Neural progenitor cell (in vitro differentiated cells): ENCODE measurements at regions not wholly inside any gene's neighbourhood (a gene's known extent, or its start where the extent isn't known, plus 50 kb on each side); places are given as distances from the start of the nearest gene placed in this dataset.

Source experiments
- DNase-seq: peaks from one replicate; pipeline ENCODE4 v3.0.0-alpha.2; 2016; ENCODE audit warnings: low spot score
- H2AFZ ChIP-seq: fragments of 200-600 bp; sonication (generic); replicated peaks from 2 replicates; pipeline ENCODE4 v1.6.1; 2016; ENCODE audit warnings: antibody characterized with exemption
- H3F3A ChIP-seq: fragments of 200-600 bp; sonication (generic); 2 replicates; pipeline ENCODE4 v1.6.1; 2016; ENCODE audit warnings: antibody characterized with exemption, low read depth
- H3K27ac ChIP-seq: fragments of 200-600 bp; sonication (generic); 2 replicates; pipeline ENCODE4 v1.5.1; 2016; ENCODE audit warnings: mild to moderate bottlenecking
- H3K27me3 ChIP-seq: fragments of 200-600 bp; sonication (generic); 2 replicates; pipeline ENCODE4 v1.6.1; 2016; ENCODE audit warnings: mild to moderate bottlenecking, moderate library complexity
- H3K36me3 ChIP-seq: fragments of 200-600 bp; sonication (generic); 2 replicates; pipeline ENCODE4 v1.5.1; 2016
- H3K4me1 ChIP-seq: fragments of 200-600 bp; sonication (generic); 2 replicates; pipeline ENCODE4 v1.6.1; 2016; ENCODE audit warnings: mixed run types
- H3K4me2 ChIP-seq: fragments of 200-600 bp; sonication (generic); 2 replicates; pipeline ENCODE4 v1.6.1; 2016
- H3K4me3 ChIP-seq: fragments of 200-600 bp; sonication (generic); 2 replicates; pipeline ENCODE4 v1.5.1; 2016
- H3K79me2 ChIP-seq: fragments of 200-600 bp; sonication (generic); 2 replicates; pipeline ENCODE4 v1.6.1; 2016; ENCODE audit warnings: low read depth
- H3K9ac ChIP-seq: fragments of 200-600 bp; sonication (generic); 2 replicates; pipeline ENCODE4 v1.6.1; 2016
- H3K9me3 ChIP-seq: fragments of 200-600 bp; sonication (generic); 2 replicates; pipeline ENCODE4 v1.5.1; 2016; ENCODE audit warnings: low read depth
- H4K20me1 ChIP-seq: fragments of 200-600 bp; sonication (generic); 2 replicates; pipeline ENCODE4 v1.6.1; 2016; ENCODE audit warnings: low read depth
- H3K27ac Mint-ChIP-seq: 3 replicates; pipeline ENCODE4 v1.8.0; 2021; ENCODE audit warnings: mixed read lengths
- H3K27me3 Mint-ChIP-seq: 2 replicates; pipeline ENCODE4 v1.8.0; 2022; ENCODE audit warnings: low read depth, mild to moderate bottlenecking, inconsistent platforms, moderate library complexity, mixed read lengths; ENCODE audit not compliant: insufficient read depth
- H3K36me3 Mint-ChIP-seq: 3 replicates; pipeline ENCODE4 v1.8.0; 2021; ENCODE audit warnings: mixed read lengths
- H3K4me1 Mint-ChIP-seq: 3 replicates; pipeline ENCODE4 v1.8.0; 2021; ENCODE audit warnings: mixed read lengths
- H3K4me3 Mint-ChIP-seq: 3 replicates; pipeline ENCODE4 v1.8.0; 2021; ENCODE audit warnings: mild to moderate bottlenecking, moderate library complexity, mixed read lengths
- H3K9me3 Mint-ChIP-seq: 3 replicates; pipeline ENCODE4 v1.8.0; 2020; ENCODE audit warnings: mixed read lengths
- EZH2 ChIP-seq: fragments of 200-600 bp; sonication (generic); IDR thresholded peaks from 2 replicates; pipeline ENCODE4 v1.6.1; 2017; ENCODE audit warnings: antibody characterized with exemption, mild to moderate bottlenecking, moderate library complexity
- EZH2phosphoT487 ChIP-seq: fragments of 200-600 bp; sonication (generic); IDR thresholded peaks from 2 replicates; pipeline ENCODE4 v1.6.1; 2017; ENCODE audit warnings: antibody characterized with exemption
- TF ChIP-seq, protein P1 (sequence below): fragments of 200-600 bp; sonication (generic); IDR thresholded peaks from 2 replicates; pipeline ENCODE4 v1.5.1; 2017; ENCODE audit warnings: antibody characterized with exemption, mild to moderate bottlenecking

DNA sequence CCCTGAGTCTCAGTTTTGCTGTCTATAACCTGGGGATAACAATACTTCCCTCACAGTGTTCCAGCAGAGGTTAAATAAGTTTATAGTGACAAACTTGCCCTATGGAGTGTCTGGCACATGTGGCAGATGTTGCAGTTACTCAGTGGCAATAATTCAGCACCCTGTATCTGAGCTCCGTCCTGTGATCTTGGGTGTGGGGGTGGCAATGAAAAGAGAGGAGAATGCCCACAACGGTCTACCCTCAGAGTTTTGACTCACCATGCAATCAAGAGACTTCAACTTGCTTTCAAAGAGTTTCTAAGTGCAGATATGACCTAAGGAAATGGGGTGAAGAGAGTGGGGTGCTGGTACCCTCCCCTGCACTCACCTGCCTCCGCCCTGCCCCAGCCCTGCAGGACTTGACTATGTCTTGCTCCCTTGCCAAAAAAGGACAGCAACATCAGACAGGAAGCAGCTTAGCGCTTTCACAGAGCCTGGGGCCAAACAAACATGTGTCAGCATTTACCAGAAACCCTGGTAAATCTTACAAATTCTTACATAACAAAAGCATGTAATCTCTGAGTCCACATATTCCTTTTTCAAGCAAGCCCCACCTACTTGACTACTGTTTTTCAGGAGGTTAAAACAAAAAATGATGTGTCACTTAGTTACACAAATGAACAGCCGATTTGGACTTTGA is 185.1 kb upstream of the CAMK1G start:
- Mint-ChIP-seq H3K9me3 (no peaks in the 10 kb centered on the region), H3K27ac (no peak overlapping the region), H3K36me3 (no peaks in the 10 kb centered on the region), H3K4me3 (no peak overlapping the region), H3K27me3 (peaks cover 3% of the 10 kb centered on the region), H3K4me1 (peaks cover 10% of the 10 kb centered on the region)
- Histone ChIP-seq H3K36me3 (no peaks in the 10 kb centered on the region), H4K20me1 (no peaks in the 10 kb centered on the region), H3F3A (no peaks in the 10 kb centered on the region), H3K79me2 (no peaks in the 10 kb centered on the region), H2AFZ (no peak overlapping the region), H3K4me2 (no peak overlapping the region), H3K4me3 (no peak overlapping the region), H3K27ac (no peak overlapping the region), H3K9ac (no peak overlapping the region), H3K9me3 (no peaks in the 10 kb centered on the region), H3K27me3 (no peaks in the 10 kb centered on the region), H3K4me1 (no peaks in the 10 kb centered on the region)
- no peak for DNase-seq
- TF ChIP-seq EZH2: no peak
- TF ChIP-seq, protein P1, sequence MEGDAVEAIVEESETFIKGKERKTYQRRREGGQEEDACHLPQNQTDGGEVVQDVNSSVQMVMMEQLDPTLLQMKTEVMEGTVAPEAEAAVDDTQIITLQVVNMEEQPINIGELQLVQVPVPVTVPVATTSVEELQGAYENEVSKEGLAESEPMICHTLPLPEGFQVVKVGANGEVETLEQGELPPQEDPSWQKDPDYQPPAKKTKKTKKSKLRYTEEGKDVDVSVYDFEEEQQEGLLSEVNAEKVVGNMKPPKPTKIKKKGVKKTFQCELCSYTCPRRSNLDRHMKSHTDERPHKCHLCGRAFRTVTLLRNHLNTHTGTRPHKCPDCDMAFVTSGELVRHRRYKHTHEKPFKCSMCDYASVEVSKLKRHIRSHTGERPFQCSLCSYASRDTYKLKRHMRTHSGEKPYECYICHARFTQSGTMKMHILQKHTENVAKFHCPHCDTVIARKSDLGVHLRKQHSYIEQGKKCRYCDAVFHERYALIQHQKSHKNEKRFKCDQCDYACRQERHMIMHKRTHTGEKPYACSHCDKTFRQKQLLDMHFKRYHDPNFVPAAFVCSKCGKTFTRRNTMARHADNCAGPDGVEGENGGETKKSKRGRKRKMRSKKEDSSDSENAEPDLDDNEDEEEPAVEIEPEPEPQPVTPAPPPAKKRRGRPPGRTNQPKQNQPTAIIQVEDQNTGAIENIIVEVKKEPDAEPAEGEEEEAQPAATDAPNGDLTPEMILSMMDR: no peak
- no peak for TF ChIP-seq EZH2phosphoT487

DNA sequence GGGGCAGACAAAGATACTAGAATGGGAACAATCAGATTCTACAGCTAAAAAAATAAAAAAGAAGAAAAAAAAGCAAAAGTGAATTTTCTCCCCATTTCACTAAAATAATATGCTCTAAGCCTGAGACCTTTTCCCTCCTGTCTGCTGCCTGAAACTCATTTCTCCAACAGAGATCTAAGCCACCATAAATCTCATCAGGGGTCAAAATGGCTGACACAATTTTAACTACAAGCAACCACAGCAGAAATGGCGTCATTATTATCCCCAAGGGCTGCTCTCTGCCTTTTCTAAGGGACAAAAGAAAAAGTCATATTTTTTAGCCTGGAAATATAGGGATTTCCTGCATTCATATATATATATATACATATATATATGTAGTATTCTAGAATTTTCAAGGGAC is 183.7 kb upstream of the CAMK1G start:
- no peak for DNase-seq
- Histone ChIP-seq H3K79me2 (no peaks in the 10 kb centered on the region), H3K4me1 (peaks cover 7% of the 10 kb centered on the region), H3K4me3 (no peak overlapping the region), H3K4me2 (no peak overlapping the region), H3K9ac (no peak overlapping the region), H2AFZ (no peak overlapping the region), H3K36me3 (no peaks in the 10 kb centered on the region), H3K27me3 (no peaks in the 10 kb centered on the region), H4K20me1 (no peaks in the 10 kb centered on the region), H3K27ac (no peak overlapping the region), H3K9me3 (no peaks in the 10 kb centered on the region), H3F3A (peaks cover 4% of the 10 kb centered on the region)
- TF ChIP-seq, protein P1: no peak
- TF ChIP-seq EZH2phosphoT487 (no peak), EZH2 (no peak)
- Mint-ChIP-seq H3K27ac (no peak overlapping the region), H3K9me3 (no peaks in the 10 kb centered on the region), H3K36me3 (no peaks in the 10 kb centered on the region), H3K4me3 (no peak overlapping the region), H3K27me3 (peaks cover 3% of the 10 kb centered on the region), H3K4me1 (peaks cover 12% of the 10 kb centered on the region)

DNA sequence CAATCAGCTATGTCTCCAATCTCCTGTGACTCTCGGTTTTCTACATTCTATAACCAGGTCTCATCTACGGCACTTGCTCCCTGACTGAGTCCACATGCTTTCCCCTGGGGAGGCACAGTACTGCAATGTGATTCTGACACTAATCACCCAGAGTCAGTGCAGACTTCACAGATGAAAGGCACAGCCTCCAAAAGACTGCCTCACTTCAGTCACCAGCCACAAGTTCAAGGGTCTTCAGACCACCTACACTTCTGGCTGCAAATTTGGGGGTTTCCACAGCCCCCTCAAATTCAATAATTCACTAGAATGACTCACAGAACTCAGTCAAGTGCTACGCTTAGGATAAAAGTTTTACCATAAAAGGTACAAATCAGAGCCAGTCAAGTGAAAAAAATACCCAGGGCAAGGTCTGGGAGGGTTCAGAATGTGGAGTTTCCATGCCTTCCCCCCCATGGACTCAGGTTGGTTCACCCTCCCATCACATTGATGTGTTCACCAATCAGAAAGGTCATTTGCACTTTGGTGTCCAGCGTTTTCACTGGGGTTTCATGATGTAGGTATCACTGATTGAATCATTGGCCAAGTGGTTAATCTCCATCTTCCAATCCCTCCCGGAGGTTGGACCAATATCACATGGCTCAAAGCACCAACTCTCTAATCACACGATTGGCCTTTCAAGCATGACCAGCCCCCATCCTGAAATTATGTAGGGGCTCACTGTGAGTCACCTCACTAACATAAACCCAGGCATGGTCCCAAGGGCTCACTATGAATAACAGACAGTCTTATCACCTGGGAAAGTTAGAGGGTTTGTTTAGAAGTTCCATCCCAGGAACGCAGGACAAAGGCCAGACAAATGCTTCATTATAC is 182.9 kb upstream of the CAMK1G start:
- Histone ChIP-seq H3K79me2 (no peaks in the 10 kb centered on the region), H3K36me3 (no peaks in the 10 kb centered on the region), H3K4me2 (no peak overlapping the region), H3K4me1 (peaks cover 15% of the 10 kb centered on the region), H3K9me3 (no peaks in the 10 kb centered on the region), H3F3A (peaks cover 10% of the 10 kb centered on the region), H3K27me3 (no peaks in the 10 kb centered on the region), H3K4me3 (no peak overlapping the region), H2AFZ (no peak overlapping the region), H3K27ac (no peak overlapping the region), H4K20me1 (no peaks in the 10 kb centered on the region), H3K9ac (no peak overlapping the region)
- DNase-seq: no peak
- Mint-ChIP-seq H3K4me3 (no peak overlapping the region), H3K36me3 (no peaks in the 10 kb centered on the region), H3K27ac (no peak overlapping the region), H3K27me3 (peaks cover 3% of the 10 kb centered on the region), H3K9me3 (no peaks in the 10 kb centered on the region), H3K4me1 (peaks cover 11% of the 10 kb centered on the region)
- TF ChIP-seq EZH2 (no peak), EZH2phosphoT487 (no peak)
- TF ChIP-seq, protein P1: no peak
